K562 (cell line): ENCODE measurements at regions not wholly inside any gene's neighbourhood (a gene's known extent, or its start where the extent isn't known, plus 50 kb on each side); places are given as distances from the start of the nearest gene placed in this dataset.

Experiments
- ATAC-seq: fragments of 200-7000 bp; cut with Tn5 transposase; 3 replicates; pipeline ENCODE4 v1.9.1; 2020; ENCODE audit warnings: moderate library complexity
- BruUV-seq: library from RNA; stranded (reverse); fragments of 400-500 nt; replicated peaks from 2 replicates; lab custom pipeline; 2021; lab: Mats Ljungman, UMichigan
- CTCF ChIA-PET: fragments of 300-600 bp; formaldehyde crosslinking; extraction: SDS; loops from one replicate; lab custom pipeline; 2021; ENCODE audit warnings: low intra/inter-chr PET ratio; lab: Yijun Ruan, JAX
- POLR2A ChIA-PET: fragments of 300-600, 350-650 bp; sonication (Branson Sonifier 250); formaldehyde crosslinking; extraction: SDS; loops from one replicate; lab custom pipeline; 2021; ENCODE audit warnings: antibody characterized with exemption, inconsistent platforms; lab: Yijun Ruan, JAX
- DNase-seq, 4 experiments: peaks; one replicate each; pipeline versions ENCODE4 v3.0.0 to v3.0.0-alpha.2; 2011 to 2018; ENCODE audit warnings: low spot score in 3 of 4, mixed read lengths in 3 of 4; ENCODE audit errors: extremely low read depth in 1 of 4
- FAIRE-seq: peaks from 2 replicates; lab custom pipeline; 2011; peaks lifted over from hg19 to GRCh38; lab: Jason Lieb, UNC
- H2AFZ ChIP-seq: 2 replicates; pipeline ENCODE4 v1.6.0; 2011; ENCODE audit warnings: low read depth, low read length, control low read depth, inconsistent platforms
- H3K27ac ChIP-seq: fragments of 200-600 bp; 3 replicates; pipeline ENCODE4 v1.8.0; 2011; ENCODE audit warnings: low read depth, mild to moderate bottlenecking, control low read depth, inconsistent platforms, low read length, moderate library complexity, mixed read lengths; ENCODE audit errors: extremely low read depth
- H3K27me3 ChIP-seq, 2 experiments: fragments of 300-600 bp in 1 of 2; 2 replicates in 1 of 2; 3 replicates in 1 of 2; pipeline versions ENCODE4 v1.6.0 to v1.8.0; 2011; ENCODE audit warnings: inconsistent platforms in 2 of 2, low read length in 2 of 2, mild to moderate bottlenecking in 1 of 2, mixed read lengths in 1 of 2, moderate library complexity in 1 of 2; ENCODE audit not compliant: control insufficient read depth in 2 of 2, insufficient read depth in 2 of 2
- H3K36me3 ChIP-seq: fragments of 300-600 bp; 3 replicates; pipeline ENCODE4 v1.8.0; 2011; ENCODE audit warnings: mild to moderate bottlenecking, low read length, inconsistent platforms; ENCODE audit not compliant: control insufficient read depth, insufficient read depth
- H3K4me1 ChIP-seq, 2 experiments: fragments of 200-600 bp in 1 of 2; replicated peaks in 1 of 2; 2 replicates in 1 of 2; 3 replicates in 1 of 2; pipeline versions ENCODE4 v1.5.1 to v1.8.0; 2011; ENCODE audit warnings: inconsistent platforms in 2 of 2, low read length in 2 of 2, mild to moderate bottlenecking in 1 of 2, mixed read lengths in 1 of 2, moderate library complexity in 1 of 2; ENCODE audit not compliant: control insufficient read depth in 2 of 2, insufficient read depth in 2 of 2
- H3K4me2 ChIP-seq: 2 replicates; pipeline ENCODE4 v1.6.1; 2011; ENCODE audit warnings: low read length, control low read depth, inconsistent platforms, mixed read lengths; ENCODE audit not compliant: insufficient read depth
- H3K4me3 ChIP-seq: fragments of 200-600 bp; sonication (generic), shearing (Covaris generic); 2 replicates; pipeline ENCODE4 v1.5.1; 2016; ENCODE audit warnings: control low read depth, inconsistent platforms
- H3K79me2 ChIP-seq: fragments of 200-600 bp; 3 replicates; pipeline ENCODE4 v1.8.0; 2011; ENCODE audit warnings: low read length, inconsistent platforms; ENCODE audit not compliant: control insufficient read depth, insufficient read depth
- H3K9ac ChIP-seq, 2 experiments: 2 replicates each; pipeline versions ENCODE4 v1.6.0 to v1.6.1; 2011; ENCODE audit warnings: low read depth in 2 of 2, low read length in 2 of 2, control low read depth in 1 of 2, inconsistent platforms in 1 of 2, mild to moderate bottlenecking in 1 of 2, mixed read lengths in 1 of 2; ENCODE audit not compliant: insufficient read depth in 1 of 2
- H3K9me1 ChIP-seq: one replicate; pipeline ENCODE4 v1.6.0; 2011; ENCODE audit warnings: inconsistent platforms, mild to moderate bottlenecking, low read length, moderate library complexity; ENCODE audit not compliant: control insufficient read depth, insufficient read depth
- H3K9me3 ChIP-seq: replicated peaks from 2 replicates; pipeline ENCODE4 v1.5.1; 2011; ENCODE audit warnings: low read depth, low read length, inconsistent platforms; ENCODE audit not compliant: control insufficient read depth, insufficient read depth
- H4K20me1 ChIP-seq: replicated peaks from 2 replicates; pipeline ENCODE4 v1.6.1; 2011; ENCODE audit warnings: low read length, inconsistent platforms, mixed read lengths; ENCODE audit not compliant: control insufficient read depth, insufficient read depth
- ZNF655 ChIP-seq: fragments of 250-450 bp; sonication (Bioruptor Pico); IDR thresholded peaks from 2 replicates; pipeline ENCODE4 v1.5.0; 2021
- ZNF75A ChIP-seq: fragments of 450-650 bp; formaldehyde crosslinking; IDR thresholded peaks from 2 replicates; pipeline ENCODE4 v1.4.0; 2020; ENCODE audit warnings: mild to moderate bottlenecking
- WGBS: fragments of 100-300 bp; shearing (Covaris generic); methylation state at CpG from one replicate; pipeline ENCODE4 v1.1.6; 2016; ENCODE audit warnings: low coverage, mixed read lengths; ENCODE audit not compliant: insufficient coverage; ENCODE audit errors: missing lambda C conversion rate; 5-methylcytosine and 5-hydroxymethylcytosine counted together
- in situ Hi-C: fragments of 300-500 bp; cut with MboI; formaldehyde crosslinking; loops from 4 replicates; pipeline ENCODE4 v1.15.0; 2018; ENCODE audit warnings: inconsistent platforms, mixed read lengths
- intact Hi-C: fragments of 100-400 bp; cut with micrococcal nuclease; formaldehyde crosslinking; loops from 2 replicates; pipeline ENCODE4 v1.14.2; 2022
- TF ChIP-seq, protein P1 (sequence below): fragments of 250-450 bp; sonication (Bioruptor Pico); IDR thresholded peaks from 2 replicates; pipeline ENCODE4 v1.5.0; 2020; ENCODE audit warnings: mild to moderate bottlenecking
- TF ChIP-seq, protein P2 (sequence below): fragments of 250-450 bp; sonication (Bioruptor Pico); IDR thresholded peaks from 2 replicates; pipeline ENCODE4 v1.5.0; 2022; ENCODE audit warnings: mild to moderate bottlenecking

DNA sequence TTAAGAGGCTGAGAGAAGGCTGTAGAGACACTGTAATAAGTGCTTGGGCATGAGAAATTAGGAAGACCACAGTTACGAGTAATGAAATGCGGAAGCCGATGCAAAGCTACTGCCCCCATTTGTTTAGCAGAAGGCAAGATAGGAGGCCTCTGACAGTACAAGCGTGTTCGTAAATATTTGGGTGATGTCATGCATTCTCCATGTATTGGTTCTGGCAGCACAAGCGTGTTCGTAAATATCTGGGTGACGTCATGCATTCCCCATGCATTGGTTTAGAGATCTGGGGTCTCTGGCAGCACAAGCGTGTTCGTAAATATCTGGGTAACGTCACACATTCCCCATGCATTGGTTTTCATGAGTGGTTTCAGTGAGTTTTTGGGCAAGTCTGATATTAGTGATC lies 661.5 kb upstream of the FRG1 start:
- ATAC-seq: no peak
- H3K4me1 ChIP-seq: no peaks in the 10 kb centered on the region
- no peaks in the 10 kb centered on the region for H3K9me1 ChIP-seq
- in situ Hi-C loops (no loop called here), intact Hi-C loops (no loop called here)
- no peak overlapping the region for H3K27ac ChIP-seq
- H3K9ac ChIP-seq: no peak overlapping the region
- DNase-seq: peak in 1 of 4 experiments; percentile 0
- no peak overlapping the region for H2AFZ ChIP-seq
- no peaks in the 10 kb centered on the region for H3K36me3 ChIP-seq
- TF ChIP-seq, protein P1, sequence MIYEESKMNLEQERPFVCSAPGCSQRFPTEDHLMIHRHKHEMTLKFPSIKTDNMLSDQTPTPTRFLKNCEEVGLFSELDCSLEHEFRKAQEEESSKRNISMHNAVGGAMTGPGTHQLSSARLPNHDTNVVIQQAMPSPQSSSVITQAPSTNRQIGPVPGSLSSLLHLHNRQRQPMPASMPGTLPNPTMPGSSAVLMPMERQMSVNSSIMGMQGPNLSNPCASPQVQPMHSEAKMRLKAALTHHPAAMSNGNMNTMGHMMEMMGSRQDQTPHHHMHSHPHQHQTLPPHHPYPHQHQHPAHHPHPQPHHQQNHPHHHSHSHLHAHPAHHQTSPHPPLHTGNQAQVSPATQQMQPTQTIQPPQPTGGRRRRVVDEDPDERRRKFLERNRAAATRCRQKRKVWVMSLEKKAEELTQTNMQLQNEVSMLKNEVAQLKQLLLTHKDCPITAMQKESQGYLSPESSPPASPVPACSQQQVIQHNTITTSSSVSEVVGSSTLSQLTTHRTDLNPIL (CRISPR knock-in tag): no peak
- no peak for TF ChIP-seq ZNF75A
- TF ChIP-seq ZNF655 (CRISPR knock-in tag): no peak
- TF ChIP-seq, protein P2, sequence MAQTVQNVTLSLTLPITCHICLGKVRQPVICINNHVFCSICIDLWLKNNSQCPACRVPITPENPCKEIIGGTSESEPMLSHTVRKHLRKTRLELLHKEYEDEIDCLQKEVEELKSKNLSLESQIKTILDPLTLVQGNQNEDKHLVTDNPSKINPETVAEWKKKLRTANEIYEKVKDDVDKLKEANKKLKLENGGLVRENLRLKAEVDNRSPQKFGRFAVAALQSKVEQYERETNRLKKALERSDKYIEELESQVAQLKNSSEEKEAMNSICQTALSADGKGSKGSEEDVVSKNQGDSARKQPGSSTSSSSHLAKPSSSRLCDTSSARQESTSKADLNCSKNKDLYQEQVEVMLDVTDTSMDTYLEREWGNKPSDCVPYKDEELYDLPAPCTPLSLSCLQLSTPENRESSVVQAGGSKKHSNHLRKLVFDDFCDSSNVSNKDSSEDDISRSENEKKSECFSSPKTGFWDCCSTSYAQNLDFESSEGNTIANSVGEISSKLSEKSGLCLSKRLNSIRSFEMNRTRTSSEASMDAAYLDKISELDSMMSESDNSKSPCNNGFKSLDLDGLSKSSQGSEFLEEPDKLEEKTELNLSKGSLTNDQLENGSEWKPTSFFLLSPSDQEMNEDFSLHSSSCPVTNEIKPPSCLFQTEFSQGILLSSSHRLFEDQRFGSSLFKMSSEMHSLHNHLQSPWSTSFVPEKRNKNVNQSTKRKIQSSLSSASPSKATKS: no peak
- BruUV-seq: no TSS peak
- H3K4me2 ChIP-seq: no peak overlapping the region
- 3% methylated on average over 8 of the region's 11 CpGs for WGBS
- no peaks in the 10 kb centered on the region for H3K79me2 ChIP-seq
- ChIA-PET POLR2A (no interaction called here), CTCF (no interaction called here)
- no peaks in the 10 kb centered on the region for H3K9me3 ChIP-seq
- no peaks in the 10 kb centered on the region for H4K20me1 ChIP-seq
- H3K27me3 ChIP-seq: no peaks in the 10 kb centered on the region
- H3K4me3 ChIP-seq: no peak overlapping the region
- no peak for FAIRE-seq
